Cardiac fibroblast (primary cell): ENCODE measurements at regions not wholly inside any gene's neighbourhood (a gene's known extent, or its start where the extent isn't known, plus 50 kb on each side); places are given as distances from the start of the nearest gene placed in this dataset.

Experiments used
- DNase-seq, 2 donors: peaks; one replicate each; pipeline versions ENCODE4 v3.0.0 to v3.0.0-alpha.2; 2010; ENCODE audit warnings: low read depth in 2 of 2
- H3K4me3 ChIP-seq, 2 donors: replicated peaks in 1 of 2; 1 replicate in 1 of 2; 2 replicates in 1 of 2; pipeline ENCODE4 v1.5.1; 2011; ENCODE audit warnings: low read depth in 2 of 2, low read length in 2 of 2, mild to moderate bottlenecking in 2 of 2, moderate library complexity in 1 of 2
- TF ChIP-seq, protein P1 (sequence below): IDR thresholded peaks from one replicate; pipeline ENCODE4 v1.5.1; 2011; ENCODE audit warnings: low read depth, mild to moderate bottlenecking, low read length, inconsistent platforms

DNA sequence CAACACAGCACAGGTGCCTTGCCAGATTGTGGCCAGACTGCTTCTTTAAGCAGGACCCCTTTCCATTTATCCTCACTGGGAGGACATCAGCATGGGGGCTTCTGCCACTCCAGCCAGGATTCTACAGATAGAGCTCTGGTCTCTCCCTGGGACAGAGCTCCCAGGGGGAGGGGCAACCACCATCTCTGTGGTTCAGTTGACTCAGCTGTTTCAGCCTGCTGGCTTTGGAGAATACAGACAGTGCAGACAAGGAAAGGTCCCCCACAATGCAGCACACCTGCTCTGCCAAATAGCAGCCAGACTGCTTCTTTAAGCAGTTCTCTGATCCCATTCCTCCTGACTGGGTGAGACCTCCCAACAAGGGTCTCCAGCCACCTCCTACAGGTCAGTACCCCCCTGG, 132.8 kb downstream of the OR2K2 start:
- H3K4me3 ChIP-seq: no peak overlapping the region
- DNase-seq: no peak
- TF ChIP-seq, protein P1, sequence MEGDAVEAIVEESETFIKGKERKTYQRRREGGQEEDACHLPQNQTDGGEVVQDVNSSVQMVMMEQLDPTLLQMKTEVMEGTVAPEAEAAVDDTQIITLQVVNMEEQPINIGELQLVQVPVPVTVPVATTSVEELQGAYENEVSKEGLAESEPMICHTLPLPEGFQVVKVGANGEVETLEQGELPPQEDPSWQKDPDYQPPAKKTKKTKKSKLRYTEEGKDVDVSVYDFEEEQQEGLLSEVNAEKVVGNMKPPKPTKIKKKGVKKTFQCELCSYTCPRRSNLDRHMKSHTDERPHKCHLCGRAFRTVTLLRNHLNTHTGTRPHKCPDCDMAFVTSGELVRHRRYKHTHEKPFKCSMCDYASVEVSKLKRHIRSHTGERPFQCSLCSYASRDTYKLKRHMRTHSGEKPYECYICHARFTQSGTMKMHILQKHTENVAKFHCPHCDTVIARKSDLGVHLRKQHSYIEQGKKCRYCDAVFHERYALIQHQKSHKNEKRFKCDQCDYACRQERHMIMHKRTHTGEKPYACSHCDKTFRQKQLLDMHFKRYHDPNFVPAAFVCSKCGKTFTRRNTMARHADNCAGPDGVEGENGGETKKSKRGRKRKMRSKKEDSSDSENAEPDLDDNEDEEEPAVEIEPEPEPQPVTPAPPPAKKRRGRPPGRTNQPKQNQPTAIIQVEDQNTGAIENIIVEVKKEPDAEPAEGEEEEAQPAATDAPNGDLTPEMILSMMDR: no peak

DNA sequence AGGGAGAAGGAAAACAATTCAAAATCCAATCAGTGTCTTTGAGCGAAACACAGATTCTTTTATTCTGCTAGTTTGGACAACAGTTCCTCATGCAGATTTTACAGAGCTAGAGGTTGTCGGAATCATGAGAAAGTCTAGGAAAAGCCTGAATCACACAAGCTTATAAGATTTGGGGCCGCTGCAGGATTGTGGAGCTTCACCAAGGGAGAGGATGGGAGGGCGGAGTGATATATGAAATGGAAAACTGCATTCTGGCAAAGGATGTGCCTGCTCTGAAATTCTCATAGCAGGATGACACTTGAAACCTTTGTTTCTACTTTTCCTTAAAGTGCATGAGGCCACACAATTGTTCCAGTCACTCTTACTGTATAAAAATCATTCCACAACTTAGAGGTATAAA, 134.3 kb downstream of the OR2K2 start:
- H3K4me3 ChIP-seq: no peak overlapping the region
- TF ChIP-seq, protein P1: no peak
- DNase-seq: no peak

DNA sequence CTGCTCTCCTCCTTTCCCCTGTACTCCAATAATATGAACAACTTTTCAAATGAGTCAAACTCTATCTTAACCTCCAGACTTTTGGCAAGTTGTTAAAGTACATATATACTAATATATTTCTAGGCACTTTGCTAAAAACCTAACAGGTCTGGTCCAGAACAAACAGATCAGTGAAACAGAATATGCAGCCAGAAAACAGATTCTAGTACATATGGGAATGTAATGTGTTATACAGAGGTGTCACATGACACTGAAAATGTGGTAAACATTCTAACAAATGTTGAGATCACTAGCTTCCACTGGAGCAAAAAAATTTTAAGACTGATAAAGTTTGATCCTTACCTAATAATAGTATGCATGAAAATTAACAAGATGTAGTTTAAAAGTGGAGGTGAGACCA, 136.9 kb downstream of the OR2K2 start:
- DNase-seq: no peak
- no peak overlapping the region for H3K4me3 ChIP-seq
- TF ChIP-seq, protein P1: no peak

DNA sequence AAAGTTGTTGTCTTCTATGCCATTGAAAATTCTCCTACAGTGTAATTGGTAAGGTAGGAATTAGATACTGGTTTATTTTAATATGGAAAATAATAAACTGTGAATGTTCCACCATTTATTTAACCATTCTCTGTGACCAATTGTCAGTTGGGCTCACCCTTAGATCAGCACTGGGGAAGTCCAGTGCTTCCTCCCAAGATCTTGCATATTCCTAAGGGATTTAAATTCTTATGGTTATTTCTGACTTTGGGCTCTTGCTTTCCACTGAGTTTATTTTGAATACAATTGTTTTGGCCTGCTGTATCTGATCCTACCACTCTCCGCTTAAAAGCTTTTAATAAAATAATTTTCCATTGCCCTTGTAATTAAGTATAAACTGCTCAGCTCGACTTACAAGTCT, 137.4 kb downstream of the OR2K2 start:
- TF ChIP-seq, protein P1: no peak
- no peak for DNase-seq
- no peak overlapping the region for H3K4me3 ChIP-seq

DNA sequence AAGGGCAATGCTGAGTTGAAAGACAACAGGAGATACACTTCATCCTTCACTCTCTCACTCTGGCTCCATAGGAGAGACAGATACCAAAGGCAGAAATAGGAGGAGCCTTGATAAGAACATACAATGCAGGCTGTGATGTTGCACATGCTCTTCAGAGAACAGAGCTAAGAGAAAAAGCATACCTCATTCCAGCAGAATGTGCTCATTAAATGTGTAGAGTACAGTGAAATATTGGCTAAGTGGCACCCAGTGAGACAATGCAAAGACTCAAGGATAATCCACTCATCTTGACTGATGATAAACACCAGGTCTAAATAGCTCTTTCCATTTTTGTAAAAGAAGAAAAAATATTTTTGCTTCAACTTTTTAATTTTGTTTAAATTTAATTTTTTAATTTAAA, 139.7 kb downstream of the OR2K2 start:
- H3K4me3 ChIP-seq: no peak overlapping the region
- no peak for DNase-seq
- TF ChIP-seq, protein P1: no peak

DNA sequence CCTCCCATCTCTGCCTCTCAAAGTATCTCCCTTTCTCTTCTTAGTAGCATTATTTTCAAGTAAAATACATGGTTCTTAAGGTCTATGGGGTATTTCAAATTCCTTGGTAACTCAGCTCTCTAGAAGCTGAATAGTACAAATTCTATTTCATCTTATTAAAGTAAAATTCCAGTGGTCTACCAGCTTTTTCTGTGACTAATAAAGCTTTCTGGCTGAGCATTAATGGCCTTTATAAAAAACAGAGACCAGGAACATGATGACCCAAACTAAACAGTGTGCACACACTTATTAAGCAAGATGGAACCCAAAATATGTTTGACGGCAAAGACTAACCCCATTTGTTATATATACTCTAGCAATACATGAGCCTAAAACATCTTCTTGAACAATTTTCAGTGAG, 142.6 kb downstream of the OR2K2 start:
- no peak overlapping the region for H3K4me3 ChIP-seq
- TF ChIP-seq, protein P1: no peak
- DNase-seq: no peak

DNA sequence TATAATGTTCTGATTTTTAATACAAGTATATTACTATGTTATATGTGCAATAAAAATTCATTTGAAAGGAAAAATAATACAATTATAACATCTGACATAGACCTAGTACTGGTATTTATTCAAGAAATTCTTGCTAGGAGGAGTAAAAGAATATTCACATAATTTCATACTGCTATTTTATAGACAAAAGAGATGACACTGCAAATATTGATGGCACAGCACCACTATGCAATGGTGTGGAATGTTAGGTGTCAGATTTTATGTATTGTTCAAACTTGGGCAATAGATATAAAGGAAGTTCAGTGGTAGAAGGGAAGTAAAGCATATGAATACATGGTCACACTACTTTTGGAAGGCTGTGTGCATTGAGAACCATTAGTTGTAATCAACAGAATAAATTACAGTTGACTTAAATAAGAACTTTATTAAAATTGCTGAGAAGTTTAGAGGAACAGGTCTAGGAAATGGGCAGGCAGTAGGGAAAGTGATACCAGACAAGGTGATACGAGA, 143.9 kb downstream of the OR2K2 start:
- no peak for DNase-seq
- no peak overlapping the region for H3K4me3 ChIP-seq
- TF ChIP-seq, protein P1: no peak
